Adipocyte (in vitro differentiated cells): ENCODE measurements at regions not wholly inside any gene's neighbourhood (a gene's known extent, or its start where the extent isn't known, plus 50 kb on each side); places are given as distances from the start of the nearest gene placed in this dataset.

Source experiments
- DNase-seq: peaks from one replicate; pipeline ENCODE4 v3.0.0-alpha.2; 2015; ENCODE audit warnings: low read depth
- H3K27me3 ChIP-seq: replicated peaks from 2 replicates; pipeline ENCODE4 v1.7.0; 2013; ENCODE audit warnings: mild to moderate bottlenecking, low read length, moderate library complexity; ENCODE audit not compliant: control insufficient read depth, insufficient read depth
- H3K36me3 ChIP-seq: 2 replicates; pipeline ENCODE4 v1.7.0; 2013; ENCODE audit warnings: low read length, mild to moderate bottlenecking, moderate library complexity; ENCODE audit not compliant: control insufficient read depth, insufficient read depth, severe bottlenecking
- H3K4me1 ChIP-seq: 2 replicates; pipeline ENCODE4 v1.7.0; 2013; ENCODE audit warnings: mild to moderate bottlenecking, low read length, moderate library complexity; ENCODE audit not compliant: control insufficient read depth, insufficient read depth
- H3K4me3 ChIP-seq: 2 replicates; pipeline ENCODE4 v1.7.0; 2013; ENCODE audit warnings: mild to moderate bottlenecking, low read length, moderate library complexity
- H3K9ac ChIP-seq: 2 replicates; pipeline ENCODE4 v1.7.0; 2013; ENCODE audit warnings: mild to moderate bottlenecking, low read length, moderate library complexity
- H3K9me3 ChIP-seq: 2 replicates; pipeline ENCODE4 v1.7.0; 2013; ENCODE audit warnings: mild to moderate bottlenecking, low read length, moderate library complexity; ENCODE audit not compliant: control insufficient read depth

DNA sequence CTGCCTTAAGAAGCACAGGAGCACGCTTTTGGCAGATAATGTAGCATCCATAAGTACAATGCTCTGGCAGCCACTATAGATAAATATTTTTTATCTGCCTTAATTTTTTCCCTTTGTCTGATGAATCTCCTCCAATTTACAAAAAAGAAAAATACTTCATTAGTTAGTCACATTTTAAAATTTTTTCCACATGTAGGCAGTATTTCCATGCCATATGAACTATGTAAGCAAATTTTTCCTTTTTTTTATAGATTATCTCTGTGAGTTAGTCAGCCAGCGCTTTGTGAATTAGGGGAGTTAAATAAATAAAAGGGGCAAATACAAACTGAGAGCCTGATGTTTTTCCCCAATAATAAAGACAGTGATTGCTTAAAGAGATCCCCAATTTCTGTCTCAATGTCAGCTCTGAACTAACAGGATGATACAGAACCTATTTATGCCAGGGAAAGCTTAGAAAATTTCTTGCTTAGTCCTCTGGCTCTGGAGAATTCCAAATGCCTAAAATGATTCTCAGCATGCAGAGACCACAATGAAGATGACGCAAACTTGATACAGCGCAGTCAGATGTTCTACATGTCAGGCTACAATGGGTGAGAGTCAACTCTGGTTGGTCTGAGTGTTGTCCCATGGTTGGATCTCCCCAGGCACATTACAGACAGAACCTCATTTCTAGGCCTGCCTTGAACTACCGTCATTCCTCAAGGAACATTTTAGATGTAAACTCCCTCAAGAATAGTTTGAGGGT lies 390.4 kb upstream of the CDH6 start:
- H3K4me3 ChIP-seq, result no peak overlapping the region
- no peaks in the 10 kb centered on the region for H3K27me3 ChIP-seq
- H3K36me3 ChIP-seq, result no peaks in the 10 kb centered on the region
- H3K4me1 ChIP-seq, result no peaks in the 10 kb centered on the region
- no peak overlapping the region for H3K9ac ChIP-seq
- DNase-seq, result peak; percentile 51
- H3K9me3 ChIP-seq, result no peaks in the 10 kb centered on the region

DNA sequence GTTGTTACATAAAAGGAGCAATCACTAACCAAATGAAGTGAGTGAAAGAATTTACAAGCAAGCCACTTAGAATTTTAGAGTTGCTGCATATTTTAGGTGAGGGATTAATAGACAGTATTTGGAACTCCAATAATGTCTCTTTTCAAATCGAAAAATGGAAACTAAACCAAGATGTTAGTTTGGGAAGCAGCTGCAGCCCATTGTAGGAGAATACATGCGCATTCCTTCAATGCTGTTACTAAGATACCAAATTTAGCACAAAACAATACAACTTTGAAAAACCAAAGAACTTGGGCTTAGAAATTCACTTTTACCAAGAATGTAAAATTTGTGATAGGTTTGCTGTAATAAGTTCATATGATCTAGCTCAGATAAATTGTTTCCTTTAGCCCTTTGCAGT lies 411.8 kb upstream of the CDH6 start:
- no peaks in the 10 kb centered on the region for H3K27me3 ChIP-seq
- H3K9me3 ChIP-seq, result no peaks in the 10 kb centered on the region
- no peaks in the 10 kb centered on the region for H3K4me1 ChIP-seq
- H3K36me3 ChIP-seq, result no peaks in the 10 kb centered on the region
- DNase-seq, result no peak
- H3K4me3 ChIP-seq, result no peak overlapping the region
- no peak overlapping the region for H3K9ac ChIP-seq

DNA sequence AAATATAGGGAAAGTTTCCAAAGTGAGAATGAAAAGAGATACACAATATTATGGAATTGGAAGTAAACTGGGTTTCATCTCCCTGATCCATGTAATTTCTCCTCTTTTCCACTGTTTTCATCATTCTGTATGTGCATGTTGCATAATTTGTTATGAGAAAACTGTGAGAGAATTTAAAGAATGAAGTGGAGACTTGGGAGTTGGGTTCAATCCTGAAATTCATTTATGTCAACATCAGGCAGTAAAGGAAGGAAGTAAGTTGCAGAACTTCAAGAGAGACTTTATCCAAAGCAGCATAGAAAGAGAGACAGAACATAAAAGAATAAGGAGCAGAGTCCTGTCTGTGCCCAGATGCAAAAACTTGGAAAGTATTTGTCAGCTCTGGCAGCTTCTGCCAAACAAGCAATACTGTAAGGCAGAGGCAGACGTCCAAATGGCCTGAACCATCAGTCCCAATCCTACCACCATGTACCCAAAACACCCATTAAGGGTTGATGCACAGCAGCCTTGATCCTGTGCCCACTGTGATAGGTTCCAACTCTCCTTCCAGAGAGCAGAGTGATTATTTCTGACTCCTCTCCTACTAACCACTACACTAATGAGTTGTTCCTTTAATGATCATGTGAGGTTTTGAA lies 425.3 kb upstream of the CDH6 start:
- Histone ChIP-seq H3K4me1 (no peaks in the 10 kb centered on the region), H3K4me3 (no peak overlapping the region), H3K36me3 (no peaks in the 10 kb centered on the region), H3K9ac (no peak overlapping the region), H3K9me3 (no peaks in the 10 kb centered on the region), H3K27me3 (no peaks in the 10 kb centered on the region)
- peak; percentile 49 for DNase-seq

DNA sequence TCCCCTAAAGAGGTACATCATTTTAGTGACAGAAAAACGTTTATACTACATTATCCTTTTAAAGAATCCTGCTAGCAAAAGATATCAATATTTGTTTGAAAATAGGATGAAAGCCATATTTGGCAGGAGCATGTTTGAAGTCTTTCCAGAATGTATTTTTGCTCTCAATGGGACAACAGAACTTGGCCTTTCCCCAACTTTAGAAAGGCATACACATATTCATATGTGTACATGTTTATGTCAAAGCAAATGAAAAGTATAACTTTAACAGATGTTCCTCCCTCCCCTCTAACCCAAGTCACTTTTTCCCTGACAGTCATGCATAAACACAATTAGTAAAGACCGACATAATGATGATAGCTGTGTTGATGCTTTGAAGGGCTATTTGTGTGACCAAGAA lies 427.8 kb upstream of the CDH6 start:
- no peaks in the 10 kb centered on the region for H3K27me3 ChIP-seq
- no peaks in the 10 kb centered on the region for H3K9me3 ChIP-seq
- peak; percentile 2 for DNase-seq
- H3K4me3 ChIP-seq, result no peak overlapping the region
- H3K9ac ChIP-seq, result no peak overlapping the region
- H3K36me3 ChIP-seq, result no peaks in the 10 kb centered on the region
- no peaks in the 10 kb centered on the region for H3K4me1 ChIP-seq

DNA sequence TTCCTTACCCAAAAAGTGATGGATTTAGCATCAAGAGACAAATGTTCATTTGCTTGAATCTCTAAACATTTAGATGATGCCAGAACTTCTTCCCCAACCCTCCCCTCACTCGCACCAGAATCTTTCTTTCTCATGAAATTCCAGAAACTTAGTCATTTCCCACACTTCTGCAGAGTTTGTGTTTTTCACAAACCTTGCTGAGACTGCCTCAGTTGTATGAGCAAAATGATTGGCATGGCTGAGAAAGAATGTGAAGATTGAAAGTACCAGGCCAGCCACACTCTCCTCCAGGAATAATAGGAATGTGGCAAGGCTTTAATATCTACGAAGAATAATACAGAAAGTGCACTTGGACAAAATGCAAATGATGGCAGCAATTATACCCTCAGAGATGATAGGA lies 428.3 kb upstream of the CDH6 start:
- H3K27me3 ChIP-seq, result no peaks in the 10 kb centered on the region
- peak; percentile 56 for DNase-seq
- no peaks in the 10 kb centered on the region for H3K4me1 ChIP-seq

DNA sequence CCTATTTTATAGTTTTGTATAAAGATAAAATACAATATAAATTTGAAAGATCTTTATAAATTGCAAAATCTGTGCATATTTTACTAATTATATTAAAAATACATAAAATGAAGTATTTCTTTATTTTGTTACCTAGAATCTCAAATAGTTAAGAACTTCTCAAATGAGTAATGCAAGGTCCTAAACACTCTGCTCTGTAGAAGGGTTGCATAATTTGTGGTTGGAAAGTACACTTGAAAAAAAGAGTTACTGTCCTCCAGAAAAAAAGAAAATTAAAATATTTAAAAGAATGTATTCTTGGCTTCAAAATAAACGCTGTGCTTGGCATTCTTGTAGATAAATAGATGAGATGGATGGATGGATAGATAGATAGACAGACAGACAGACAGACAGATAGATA lies 428.8 kb upstream of the CDH6 start:
- Histone ChIP-seq H3K4me1 (no peaks in the 10 kb centered on the region), H3K9me3 (no peaks in the 10 kb centered on the region), H3K9ac (no peak overlapping the region), H3K27me3 (no peaks in the 10 kb centered on the region), H3K4me3 (no peak overlapping the region), H3K36me3 (no peaks in the 10 kb centered on the region)
- peak; percentile 60 for DNase-seq

More for the DNA sequence above, 428.3 kb upstream of the CDH6 start:
- Histone ChIP-seq H3K9me3 (no peaks in the 10 kb centered on the region), H3K4me3 (no peak overlapping the region), H3K9ac (no peak overlapping the region), H3K36me3 (no peaks in the 10 kb centered on the region)

DNA sequence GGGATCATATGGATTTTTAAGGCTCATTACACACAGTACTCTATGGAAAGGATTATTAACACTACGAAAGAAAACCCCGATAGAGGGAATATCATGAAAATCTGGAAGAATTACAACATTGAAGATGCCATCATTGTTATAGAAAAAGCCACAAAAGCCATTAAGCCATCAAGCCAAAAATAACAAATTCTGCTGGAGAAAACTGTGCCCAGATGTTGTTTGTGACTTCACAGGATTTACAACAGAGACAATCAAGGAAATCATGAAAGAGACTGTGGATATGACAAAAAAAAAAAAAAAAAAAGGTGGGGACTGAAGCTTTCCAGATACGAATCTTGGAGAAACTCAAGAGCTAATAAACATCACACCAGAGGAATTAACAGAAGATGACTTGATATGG lies 433.8 kb upstream of the CDH6 start:
- H3K27me3 ChIP-seq, result no peaks in the 10 kb centered on the region
- H3K4me3 ChIP-seq, result no peak overlapping the region
- H3K36me3 ChIP-seq, result no peaks in the 10 kb centered on the region
- DNase-seq, result no peak
- no peak overlapping the region for H3K9ac ChIP-seq
- no peaks in the 10 kb centered on the region for H3K9me3 ChIP-seq
- no peaks in the 10 kb centered on the region for H3K4me1 ChIP-seq

DNA sequence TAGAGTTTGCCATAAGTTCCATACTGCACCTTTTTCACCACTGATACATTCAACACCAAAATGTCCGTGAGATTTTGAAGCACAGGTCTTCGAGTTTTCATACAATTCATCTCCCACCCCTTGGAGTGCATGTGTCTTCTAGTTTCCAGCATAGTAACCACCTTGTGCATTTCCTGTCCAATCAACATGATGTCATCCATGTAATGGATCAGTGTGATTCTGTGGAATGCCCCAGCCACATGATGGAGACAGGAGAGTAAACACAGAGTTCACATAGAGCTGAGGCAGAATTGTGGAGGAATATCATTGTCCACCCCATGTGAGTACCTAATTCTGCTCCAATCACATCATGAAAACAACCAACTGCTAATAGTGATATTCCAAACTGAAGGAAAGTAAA lies 441.5 kb upstream of the CDH6 start:
- H3K9ac ChIP-seq, result no peak overlapping the region
- no peaks in the 10 kb centered on the region for H3K36me3 ChIP-seq
- DNase-seq, result no peak
- H3K4me3 ChIP-seq, result no peak overlapping the region
- H3K9me3 ChIP-seq, result no peaks in the 10 kb centered on the region
- no peaks in the 10 kb centered on the region for H3K4me1 ChIP-seq
- H3K27me3 ChIP-seq, result no peaks in the 10 kb centered on the region

DNA sequence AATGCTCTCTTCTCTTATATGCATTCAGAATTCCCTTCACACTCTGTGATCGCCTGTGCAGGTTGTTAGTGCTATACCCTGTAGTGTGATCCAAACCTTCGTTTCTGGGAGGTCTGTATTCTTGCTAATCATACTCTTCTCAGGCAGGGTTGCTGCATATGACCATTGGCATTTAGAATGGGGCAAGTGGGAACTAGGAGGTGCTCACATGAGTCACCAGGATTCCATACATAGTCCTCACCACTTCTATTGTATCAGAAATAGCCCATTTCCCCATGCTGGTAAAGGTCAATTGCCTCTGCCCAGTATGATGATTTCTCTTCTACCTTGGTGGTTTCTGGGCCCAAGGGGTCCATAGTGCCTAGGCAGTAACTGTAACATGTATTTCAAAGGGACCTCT lies 443.5 kb upstream of the CDH6 start:
- Histone ChIP-seq H3K4me3 (no peak overlapping the region), H3K36me3 (no peaks in the 10 kb centered on the region), H3K9ac (no peak overlapping the region), H3K4me1 (no peaks in the 10 kb centered on the region), H3K27me3 (no peaks in the 10 kb centered on the region), H3K9me3 (no peaks in the 10 kb centered on the region)
- DNase-seq, result peak; percentile 21

DNA sequence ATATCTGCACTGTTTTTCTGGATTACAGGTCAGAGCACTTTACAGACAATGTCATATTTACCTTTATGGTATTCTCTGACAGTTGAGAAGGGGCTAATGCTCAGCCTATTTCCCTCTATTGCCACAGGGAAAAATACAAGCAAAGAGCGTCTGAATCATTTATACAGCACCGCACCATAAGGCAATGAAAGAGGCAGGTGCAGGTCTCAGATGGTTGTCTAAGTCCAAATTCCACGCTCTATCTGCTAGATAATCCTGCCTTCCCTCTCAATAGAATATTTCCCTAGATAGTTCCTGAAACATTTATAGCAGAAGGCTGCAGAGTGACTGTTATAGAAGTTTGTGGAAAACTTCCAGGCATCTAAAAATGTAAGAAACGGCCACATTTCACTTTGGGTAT lies 446.1 kb upstream of the CDH6 start:
- H3K36me3 ChIP-seq, result no peaks in the 10 kb centered on the region
- H3K4me1 ChIP-seq, result no peaks in the 10 kb centered on the region
- H3K9ac ChIP-seq, result no peak overlapping the region
- H3K27me3 ChIP-seq, result no peaks in the 10 kb centered on the region
- H3K9me3 ChIP-seq, result no peaks in the 10 kb centered on the region
- no peak for DNase-seq
- no peak overlapping the region for H3K4me3 ChIP-seq

DNA sequence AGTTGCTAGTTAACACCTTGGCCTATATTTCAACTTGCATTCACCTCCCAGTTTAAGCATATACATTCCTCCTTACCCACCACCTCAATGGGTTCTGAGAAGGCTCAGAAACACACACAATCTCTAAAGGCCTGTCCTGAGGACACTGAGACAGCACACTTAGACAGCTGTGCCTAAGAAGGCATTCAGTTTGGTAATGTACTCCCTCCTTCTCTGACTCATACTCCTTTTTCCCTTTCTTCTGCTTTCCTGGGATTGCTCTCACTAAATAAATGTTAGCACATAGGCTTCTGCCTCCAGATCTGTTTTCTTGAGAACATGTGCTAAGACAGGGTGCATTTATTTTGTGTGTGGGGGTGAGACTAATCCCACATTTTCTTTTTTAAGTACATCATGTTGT lies 456.8 kb upstream of the CDH6 start:
- Histone ChIP-seq H3K9ac (no peak overlapping the region), H3K4me1 (no peaks in the 10 kb centered on the region), H3K27me3 (no peaks in the 10 kb centered on the region), H3K9me3 (peaks cover 4% of the 10 kb centered on the region), H3K4me3 (no peak overlapping the region), H3K36me3 (no peaks in the 10 kb centered on the region)
- peak; percentile 26 for DNase-seq

DNA sequence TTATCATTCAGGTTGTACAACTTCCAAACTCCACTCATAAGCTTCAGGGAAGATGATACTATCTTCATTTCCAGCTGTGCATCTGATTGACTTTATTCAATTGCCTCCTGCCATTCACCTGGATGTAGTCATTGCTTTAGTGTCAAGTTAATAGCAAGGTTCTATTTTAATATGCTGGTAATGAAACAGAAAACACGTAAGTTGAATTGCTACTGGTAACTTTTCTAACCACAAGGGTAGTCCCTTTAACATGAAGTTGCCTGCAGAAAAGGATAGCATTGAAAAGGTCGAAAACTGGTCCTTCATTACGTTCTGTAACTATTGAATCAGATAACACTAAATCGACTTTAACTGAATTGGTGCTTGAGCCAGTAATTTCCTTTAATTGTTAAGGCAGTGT lies 459.4 kb upstream of the CDH6 start:
- no peaks in the 10 kb centered on the region for H3K36me3 ChIP-seq
- DNase-seq, result no peak

More for the DNA sequence above, 459.4 kb upstream of the CDH6 start:
- Histone ChIP-seq H3K27me3 (no peaks in the 10 kb centered on the region), H3K4me3 (no peak overlapping the region), H3K9me3 (peaks cover 4% of the 10 kb centered on the region), H3K4me1 (no peaks in the 10 kb centered on the region), H3K9ac (no peak overlapping the region)
